ENCODE measurements at regions not wholly inside any gene's neighbourhood (a gene's known extent, or its start where the extent isn't known, plus 50 kb on each side); places are given as distances from the start of the nearest gene placed in this dataset.

DNA sequence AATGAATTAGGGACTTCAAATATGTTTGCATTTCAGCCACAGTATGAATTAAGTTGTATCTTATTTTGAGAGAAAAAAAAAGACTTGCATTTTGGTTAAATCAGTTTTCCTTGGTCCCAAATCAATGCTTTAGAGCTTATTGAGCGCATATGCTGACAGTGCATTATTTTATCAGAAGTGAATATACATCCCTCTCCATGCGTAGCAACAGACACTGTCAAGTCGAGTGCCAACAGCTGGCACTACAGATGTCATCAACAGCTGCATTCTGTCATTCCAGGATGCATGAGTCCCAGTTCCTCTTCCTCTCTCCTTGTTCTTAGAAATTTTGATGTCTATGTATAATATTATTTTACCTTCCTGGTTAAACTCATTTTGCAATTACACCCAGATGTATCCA lies 156.1 kb upstream of the FOXB1 start:
- no peak overlapping the region for H3K27ac ChIP-seq (ENCODE audit: low read depth, low read length)
- no peaks in the 10 kb centered on the region for H3K9me3 ChIP-seq (ENCODE audit: control insufficient read depth in 1 of 2, low read length in 2 of 2)
- DNase-seq = no peak
- H3K9me3 Mint-ChIP-seq = no peaks in the 10 kb centered on the region
- H3K36me3 ChIP-seq (ENCODE audit: insufficient read depth, low read length) = no peaks in the 10 kb centered on the region
- H3K27me3 ChIP-seq (ENCODE audit: insufficient read depth, low read length) = no peaks in the 10 kb centered on the region
- H3K27ac Mint-ChIP-seq = no peak overlapping the region
- peaks cover 0 to 1% of the 10 kb centered on the region in 2 donors for H3K27me3 Mint-ChIP-seq
- H3K4me1 Mint-ChIP-seq = no peaks in the 10 kb centered on the region
- POLR2A ChIA-PET (ENCODE audit: partially characterized antibody) = no interaction called here
- intact Hi-C loops (cut with micrococcal nuclease) = no loop called here
- no peak overlapping the region for H3K4me3 ChIP-seq (ENCODE audit: low read length in 2 of 2)
- H3K4me1 ChIP-seq (ENCODE audit: insufficient read depth, low read length) = no peaks in the 10 kb centered on the region
- CTCF ChIA-PET (ENCODE audit: partially characterized antibody) = interaction anchor here (0.7 kb wide), 1 partner anchor 157 kb away, joined by 3 read pairs; no protein-coding TSS in a partner anchor
- H3K36me3 Mint-ChIP-seq = no peaks in the 10 kb centered on the region
- H3K4me3 Mint-ChIP-seq = no peak overlapping the region

DNA sequence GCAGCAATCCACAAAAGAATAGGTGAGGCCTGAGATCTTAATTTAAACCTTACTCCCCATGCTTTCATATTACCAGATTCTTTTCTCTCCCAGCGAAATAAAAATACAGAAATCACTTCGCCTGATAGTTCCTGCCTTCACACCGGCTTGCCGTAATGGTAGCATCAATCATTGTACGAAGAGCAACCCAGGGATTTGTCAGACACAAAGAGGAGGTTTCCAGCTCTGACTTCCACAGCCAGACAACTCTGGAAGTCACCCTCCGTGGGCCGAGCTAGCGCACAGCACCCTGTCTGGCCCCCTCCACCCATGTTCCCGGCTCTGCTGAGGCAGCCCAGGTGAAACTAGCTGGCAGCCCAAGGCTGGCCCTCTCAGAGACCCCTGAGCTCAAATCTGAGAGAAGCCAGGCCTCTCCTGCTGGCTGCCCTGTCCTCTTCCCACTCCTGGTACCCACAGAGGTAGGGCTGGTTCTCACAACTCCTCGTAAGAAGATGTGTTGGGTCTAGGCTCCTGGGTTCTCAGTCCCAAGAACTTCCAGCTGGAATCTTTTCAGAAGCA lies 156.9 kb upstream of the BNIP2 start:
- CTCF ChIA-PET (ENCODE audit: partially characterized antibody) = interaction anchor here (1.7 to 2.0 kb wide), 2 partner anchors 11 to 72 kb away, joined by 4 read pairs; no protein-coding TSS in a partner anchor
- Mint-ChIP-seq H3K27ac (no peak overlapping the region), H3K4me1 (peaks cover 0 to 2% (median 0%) of the 10 kb centered on the region in 4 donors), H3K4me3 (no peak overlapping the region), H3K9me3 (peaks cover 0 to 3% (median 0%) of the 10 kb centered on the region in 8 donors), H3K36me3 (no peaks in the 10 kb centered on the region), H3K27me3 (peaks cover 0 to 1% of the 10 kb centered on the region in 2 donors)
- intact Hi-C loops (cut with micrococcal nuclease) = no loop called here
- no peaks in the 10 kb centered on the region for H3K9me3 ChIP-seq (ENCODE audit: control insufficient read depth in 1 of 2, low read length in 2 of 2)
- no peaks in the 10 kb centered on the region for H3K27me3 ChIP-seq (ENCODE audit: insufficient read depth, low read length)
- DNase-seq = no peak
- H3K27ac ChIP-seq (ENCODE audit: low read depth, low read length) = no peak overlapping the region
- POLR2A ChIA-PET (ENCODE audit: partially characterized antibody) = no interaction called here
- no peaks in the 10 kb centered on the region for H3K36me3 ChIP-seq (ENCODE audit: insufficient read depth, low read length)
- no peak overlapping the region for H3K4me3 ChIP-seq (ENCODE audit: low read length in 2 of 2)
- H3K4me1 ChIP-seq (ENCODE audit: insufficient read depth, low read length) = no peaks in the 10 kb centered on the region

DNA sequence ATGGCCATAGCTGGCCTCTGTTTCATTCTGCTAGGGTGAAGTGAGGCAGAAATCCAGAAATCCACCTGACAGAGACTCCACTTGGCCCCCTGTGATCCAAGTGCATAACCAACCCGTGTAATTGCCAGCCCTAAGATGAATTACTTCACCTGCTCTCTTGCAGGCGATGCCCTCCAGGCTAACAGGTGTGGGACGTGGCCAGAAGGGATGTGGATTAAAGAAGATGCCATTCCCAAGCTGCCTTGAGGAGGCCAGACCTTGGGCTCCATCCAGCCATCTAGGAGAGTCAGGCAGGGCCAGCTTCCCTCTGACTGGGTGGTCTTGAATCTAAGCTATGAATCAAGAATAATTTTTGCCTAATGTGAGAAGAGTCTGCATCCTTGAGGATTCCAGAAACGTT lies 154.5 kb upstream of the BNIP2 start:
- Mint-ChIP-seq H3K27ac (no peak overlapping the region), H3K36me3 (no peaks in the 10 kb centered on the region), H3K4me3 (no peak overlapping the region), H3K9me3 (peaks cover 0 to 3% (median 0%) of the 10 kb centered on the region in 8 donors), H3K27me3 (peaks cover 0 to 4% of the 10 kb centered on the region in 2 donors), H3K4me1 (peaks cover 6 to 9% (median 6%) of the 10 kb centered on the region in 4 donors)
- intact Hi-C loops (cut with micrococcal nuclease) = no loop called here
- Histone ChIP-seq H3K36me3 (ENCODE audit: insufficient read depth, low read length) (no peaks in the 10 kb centered on the region), H3K4me3 (ENCODE audit: low read length in 2 of 2) (no peak overlapping the region), H3K9me3 (ENCODE audit: control insufficient read depth in 1 of 2, low read length in 2 of 2) (no peaks in the 10 kb centered on the region), H3K4me1 (ENCODE audit: insufficient read depth, low read length) (peaks cover 7% of the 10 kb centered on the region), H3K27me3 (ENCODE audit: insufficient read depth, low read length) (no peaks in the 10 kb centered on the region), H3K27ac (ENCODE audit: low read depth, low read length) (no peak overlapping the region)
- POLR2A ChIA-PET (ENCODE audit: partially characterized antibody) = interaction anchor here (1.2 kb wide), 1 partner anchor 40 kb away, joined by 3 read pairs; no protein-coding TSS in a partner anchor
- DNase-seq = no peak
- CTCF ChIA-PET (ENCODE audit: partially characterized antibody) = interaction anchor here (0.9 kb wide), 1 partner anchor 14 kb away, joined by 3 read pairs; no protein-coding TSS in a partner anchor

DNA sequence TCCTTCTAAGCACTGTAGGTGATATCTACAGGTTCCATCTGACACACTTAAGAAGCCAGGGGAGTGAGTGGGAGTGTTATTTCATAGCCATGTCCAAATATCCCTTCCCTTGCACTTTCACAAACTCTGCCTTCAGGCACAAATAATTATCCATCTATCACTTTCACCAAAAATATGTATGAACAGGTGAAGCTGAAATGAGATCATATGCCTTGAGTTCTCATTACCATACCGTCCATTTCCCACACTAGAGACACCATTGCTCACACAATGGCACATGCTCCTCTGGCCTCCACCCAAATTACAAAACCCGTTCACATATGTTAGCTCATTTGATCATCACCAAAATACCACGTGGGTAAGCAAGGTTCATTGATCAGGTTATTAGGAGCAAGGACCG lies 151.9 kb upstream of the BNIP2 start:
- H3K27ac Mint-ChIP-seq = no peak overlapping the region
- DNase-seq = no peak
- Histone ChIP-seq H3K27ac (ENCODE audit: low read depth, low read length) (no peak overlapping the region), H3K4me3 (ENCODE audit: low read length in 2 of 2) (no peak overlapping the region), H3K27me3 (ENCODE audit: insufficient read depth, low read length) (no peaks in the 10 kb centered on the region), H3K36me3 (ENCODE audit: insufficient read depth, low read length) (no peaks in the 10 kb centered on the region), H3K4me1 (ENCODE audit: insufficient read depth, low read length) (peaks cover 19% of the 10 kb centered on the region), H3K9me3 (ENCODE audit: control insufficient read depth in 1 of 2, low read length in 2 of 2) (no peaks in the 10 kb centered on the region)
- H3K4me3 Mint-ChIP-seq = no peak overlapping the region
- POLR2A ChIA-PET (ENCODE audit: partially characterized antibody) = no interaction called here
- CTCF ChIA-PET (ENCODE audit: partially characterized antibody) = interaction anchor here (1.3 to 2.2 kb wide), 2 partner anchors 12 to 89 kb away, joined by 3 to 7 read pairs; no protein-coding TSS in a partner anchor
- peaks cover 0 to 4% of the 10 kb centered on the region in 2 donors for H3K27me3 Mint-ChIP-seq
- peaks cover 10 to 22% (median 17%) of the 10 kb centered on the region in 4 donors for H3K4me1 Mint-ChIP-seq
- H3K36me3 Mint-ChIP-seq = no peaks in the 10 kb centered on the region
- intact Hi-C loops (cut with micrococcal nuclease) = no loop called here
- H3K9me3 Mint-ChIP-seq = peaks cover 0 to 3% (median 0%) of the 10 kb centered on the region in 8 donors

GRCh38 chr15:59839906-59840305 lies 150.8 kb upstream of the BNIP2 start:
- Mint-ChIP-seq H3K9me3 (peaks cover 0 to 3% (median 0%) of the 10 kb centered on the region in 8 donors), H3K4me1 (peaks cover 12 to 22% (median 17%) of the 10 kb centered on the region in 4 donors), H3K36me3 (no peaks in the 10 kb centered on the region), H3K4me3 (no peak overlapping the region), H3K27me3 (peaks cover 2 to 4% of the 10 kb centered on the region in 2 donors), H3K27ac (peak overlapping the region in 2 of 7 donors; percentile 13 to 65)
- intact Hi-C loops (cut with micrococcal nuclease) = no loop called here
- no peak overlapping the region for H3K27ac ChIP-seq (ENCODE audit: low read depth, low read length)
- peaks cover 19% of the 10 kb centered on the region for H3K4me1 ChIP-seq (ENCODE audit: insufficient read depth, low read length)
- CTCF ChIA-PET (ENCODE audit: partially characterized antibody) = interaction anchor here (1.3 to 2.2 kb wide), 2 partner anchors 11 to 88 kb away, joined by 3 to 7 read pairs; no protein-coding TSS in a partner anchor
- no peaks in the 10 kb centered on the region for H3K36me3 ChIP-seq (ENCODE audit: insufficient read depth, low read length)
- H3K4me3 ChIP-seq (ENCODE audit: low read length in 2 of 2) = no peak overlapping the region
- POLR2A ChIA-PET (ENCODE audit: partially characterized antibody) = no interaction called here
- no peaks in the 10 kb centered on the region for H3K27me3 ChIP-seq (ENCODE audit: insufficient read depth, low read length)
- no peak for DNase-seq
- H3K9me3 ChIP-seq (ENCODE audit: control insufficient read depth in 1 of 2, low read length in 2 of 2) = no peaks in the 10 kb centered on the region

GRCh38 chr15:59838900-59839299 lies 149.8 kb upstream of the BNIP2 start:
- H3K4me3 ChIP-seq (ENCODE audit: low read length in 2 of 2) = no peak overlapping the region
- no peak for DNase-seq
- no peak overlapping the region for H3K27ac ChIP-seq (ENCODE audit: low read depth, low read length)
- Mint-ChIP-seq H3K27ac (peak overlapping the region in 4 of 7 donors; percentile 21 to 89 (median 53)), H3K9me3 (peaks cover 0 to 3% (median 0%) of the 10 kb centered on the region in 8 donors), H3K4me3 (peak overlapping the region in 2 of 8 donors; percentile 37 to 54), H3K4me1 (peaks cover 14 to 22% (median 18%) of the 10 kb centered on the region in 4 donors), H3K36me3 (no peaks in the 10 kb centered on the region), H3K27me3 (peaks cover 2 to 4% of the 10 kb centered on the region in 2 donors)
- no peaks in the 10 kb centered on the region for H3K9me3 ChIP-seq (ENCODE audit: control insufficient read depth in 1 of 2, low read length in 2 of 2)
- H3K36me3 ChIP-seq (ENCODE audit: insufficient read depth, low read length) = no peaks in the 10 kb centered on the region
- intact Hi-C loops (cut with micrococcal nuclease) = no loop called here
- H3K4me1 ChIP-seq (ENCODE audit: insufficient read depth, low read length) = peaks cover 19% of the 10 kb centered on the region
- no peaks in the 10 kb centered on the region for H3K27me3 ChIP-seq (ENCODE audit: insufficient read depth, low read length)
- CTCF ChIA-PET (ENCODE audit: partially characterized antibody) = interaction anchor here (1.1 kb wide), 1 partner anchor 86 kb away, joined by 5 read pairs; no protein-coding TSS in a partner anchor
- POLR2A ChIA-PET (ENCODE audit: partially characterized antibody) = interaction anchor here (1.0 kb wide), 1 partner anchor 36 kb away, joined by 3 read pairs; no protein-coding TSS in a partner anchor

DNA sequence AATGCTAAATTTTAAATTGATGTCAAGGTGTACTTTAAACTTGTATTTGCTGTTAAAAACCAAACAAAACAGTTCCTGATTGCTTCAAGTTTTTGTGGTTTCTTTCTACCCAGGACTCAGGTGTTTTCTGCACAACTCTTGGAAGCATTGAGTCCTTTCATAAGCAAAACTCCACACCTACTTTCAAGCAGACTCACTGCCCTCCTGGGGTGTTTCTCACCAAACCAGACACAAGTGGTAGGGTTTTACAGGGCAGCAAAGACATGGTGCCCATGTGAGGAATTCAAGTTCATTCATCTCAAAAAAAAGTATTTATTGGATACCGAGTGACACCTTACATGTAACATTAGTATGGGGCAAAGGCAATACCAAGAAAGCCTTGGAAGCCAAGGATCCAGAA lies 146.7 kb upstream of the BNIP2 start:
- Histone ChIP-seq H3K36me3 (ENCODE audit: insufficient read depth, low read length) (no peaks in the 10 kb centered on the region), H3K27ac (ENCODE audit: low read depth, low read length) (no peak overlapping the region), H3K4me3 (ENCODE audit: low read length in 2 of 2) (no peak overlapping the region), H3K27me3 (ENCODE audit: insufficient read depth, low read length) (no peaks in the 10 kb centered on the region), H3K9me3 (ENCODE audit: control insufficient read depth in 1 of 2, low read length in 2 of 2) (no peaks in the 10 kb centered on the region), H3K4me1 (ENCODE audit: insufficient read depth, low read length) (peaks cover 19% of the 10 kb centered on the region)
- Mint-ChIP-seq H3K27ac (no peak overlapping the region), H3K27me3 (peaks cover 2 to 4% of the 10 kb centered on the region in 2 donors), H3K4me1 (peaks cover 14 to 22% (median 17%) of the 10 kb centered on the region in 4 donors), H3K9me3 (no peaks in the 10 kb centered on the region), H3K36me3 (no peaks in the 10 kb centered on the region), H3K4me3 (no peak overlapping the region)
- ChIA-PET CTCF (ENCODE audit: partially characterized antibody) (no interaction called here), POLR2A (ENCODE audit: partially characterized antibody) (no interaction called here)
- DNase-seq = no peak
- intact Hi-C loops (cut with micrococcal nuclease) = no loop called here

All from CD4-positive, alpha-beta memory T cell (primary cell).